SK-N-SH treated with all-trans-retinoic acid at 6 μM for 48 hours (cell line): ENCODE measurements at regions not wholly inside any gene's neighbourhood (a gene's known extent, or its start where the extent isn't known, plus 50 kb on each side); places are given as distances from the start of the nearest gene placed in this dataset.

Experiments
- ARNTL ChIP-seq: fragments of 450-650 bp; formaldehyde crosslinking; IDR thresholded peaks from 2 replicates; pipeline ENCODE4 v1.5.0; 2020; ENCODE audit warnings: low read depth, mild to moderate bottlenecking, moderate library complexity, borderline replicate concordance
- BACH2 ChIP-seq: fragments of 250-450 bp; sonication (Bioruptor Pico); IDR thresholded peaks from 2 replicates; pipeline ENCODE4 v1.9.0; 2021; ENCODE audit warnings: mild to moderate bottlenecking, borderline replicate concordance
- CREB5 ChIP-seq: fragments of 250-450 bp; sonication (Bioruptor Pico); IDR thresholded peaks from 2 replicates; pipeline ENCODE4 v1.5.1; 2020; ENCODE audit warnings: low read depth, mild to moderate bottlenecking, moderate library complexity
- GLIS3 ChIP-seq: fragments of 250-450 bp; sonication (Bioruptor Pico); IDR thresholded peaks from 2 replicates; pipeline ENCODE4 v1.5.0; 2020; ENCODE audit warnings: mild to moderate bottlenecking, moderate library complexity
- PATZ1 ChIP-seq: fragments of 250-450 bp; sonication (Bioruptor Pico); IDR thresholded peaks from 2 replicates; pipeline ENCODE4 v1.8.0; 2020; ENCODE audit warnings: mild to moderate bottlenecking, moderate library complexity, borderline replicate concordance
- SNAI2 ChIP-seq: fragments of 250-450 bp; sonication (Bioruptor Pico); IDR thresholded peaks from 2 replicates; pipeline ENCODE4 v1.5.0; 2020; ENCODE audit warnings: mild to moderate bottlenecking, moderate library complexity
- TSHZ2 ChIP-seq: fragments of 250-450 bp; sonication (Bioruptor Pico); IDR thresholded peaks from 2 replicates; pipeline ENCODE4 v1.5.0; 2020; ENCODE audit warnings: mild to moderate bottlenecking, moderate library complexity
- ZC3H10 ChIP-seq: fragments of 250-450 bp; sonication (Bioruptor Pico); IDR thresholded peaks from 2 replicates; pipeline ENCODE4 v1.5.1; 2021; ENCODE audit warnings: mild to moderate bottlenecking, moderate library complexity
- ZFP3 ChIP-seq: fragments of 250-450 bp; sonication (Bioruptor Pico); IDR thresholded peaks from 2 replicates; pipeline ENCODE4 v1.5.0; 2020; ENCODE audit warnings: mild to moderate bottlenecking, moderate library complexity
- ZNF8 ChIP-seq: fragments of 450-650 bp; formaldehyde crosslinking; IDR thresholded peaks from 2 replicates; pipeline ENCODE4 v1.5.0; 2020; ENCODE audit warnings: mild to moderate bottlenecking, moderate library complexity

GRCh38 chr6:76776876-76777275, 686.4 kb downstream of the HTR1B start:
- no peak for TF ChIP-seq TSHZ2 (CRISPR knock-in tag)
- no peak for TF ChIP-seq CREB5 (CRISPR knock-in tag)
- no peak for TF ChIP-seq ZNF8 (CRISPR knock-in tag)
- no peak for TF ChIP-seq BACH2 (CRISPR knock-in tag)
- TF ChIP-seq SNAI2 (CRISPR knock-in tag) = no peak
- no peak for TF ChIP-seq ARNTL
- no peak for TF ChIP-seq PATZ1 (CRISPR knock-in tag)
- no peak for TF ChIP-seq ZC3H10 (CRISPR knock-in tag)
- TF ChIP-seq ZFP3 (CRISPR knock-in tag) = no peak
- TF ChIP-seq GLIS3 (CRISPR knock-in tag) = no peak
